ENCODE measurements at regions not wholly inside any gene's neighbourhood (a gene's known extent, or its start where the extent isn't known, plus 50 kb on each side); places are given as distances from the start of the nearest gene placed in this dataset.

- no peak for TF ChIP-seq CTCF (IDR thresholded peaks at IDR 0.05; ENCODE audit: low read length)
- no peak for TF ChIP-seq EZH2 (optimal IDR thresholded peaks at IDR 0.05; ENCODE audit: low read depth, low read length)
- no peak for TF ChIP-seq EZH2phosphoT487 (IDR thresholded peaks at IDR 0.05; ENCODE audit: low read length)
These were observed 266.7 kb upstream of the FOXQ1 start for GRCh38 chr6:1045239-1045638.

Data from MM.1S (cell line).